ENCODE measurements at regions not wholly inside any gene's neighbourhood (a gene's known extent, or its start where the extent isn't known, plus 50 kb on each side); places are given as distances from the start of the nearest gene placed in this dataset.

DNA sequence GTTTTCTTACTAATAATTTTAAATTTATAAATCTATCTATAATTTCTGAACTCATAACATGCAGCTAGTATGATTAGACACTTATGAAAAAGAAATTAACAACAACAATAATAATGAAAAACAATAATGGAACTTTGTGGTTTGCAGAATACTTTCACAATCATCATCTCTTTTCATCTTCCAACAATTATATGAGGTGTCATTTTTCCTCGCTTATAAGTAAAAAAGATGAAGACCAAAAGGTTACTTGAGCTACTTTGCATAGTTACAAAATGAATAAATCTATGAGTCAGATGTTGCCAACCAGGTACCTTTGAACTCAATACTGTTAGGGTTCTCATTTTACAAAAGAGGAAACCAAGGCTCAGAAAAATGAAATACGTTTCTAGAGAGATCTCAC is 98.5 kb upstream of the ELOVL6 start:
- Histone ChIP-seq H3K36me3 (no peaks in the 10 kb centered on the region), H3K9me3 (replicated peaks in 1 of 11) (no peaks in the 10 kb centered on the region; a peak in 3 of 22 replicates), H3K4me3 (no peak overlapping the region), H3K4me1 (peaks cover 0 to 9% (median 6%) of the 10 kb centered on the region in 10 experiments; a peak in 9 of 20 replicates), H4K20me1 (no peaks in the 10 kb centered on the region), H3K9ac (no peak overlapping the region), H3K27ac (no peak overlapping the region), H3K27me3 (no peaks in the 10 kb centered on the region), H3K4me2 (no peak overlapping the region)
- no peak for TF ChIP-seq Cebpa-rat (IDR thresholded peaks at IDR 0.05)

DNA sequence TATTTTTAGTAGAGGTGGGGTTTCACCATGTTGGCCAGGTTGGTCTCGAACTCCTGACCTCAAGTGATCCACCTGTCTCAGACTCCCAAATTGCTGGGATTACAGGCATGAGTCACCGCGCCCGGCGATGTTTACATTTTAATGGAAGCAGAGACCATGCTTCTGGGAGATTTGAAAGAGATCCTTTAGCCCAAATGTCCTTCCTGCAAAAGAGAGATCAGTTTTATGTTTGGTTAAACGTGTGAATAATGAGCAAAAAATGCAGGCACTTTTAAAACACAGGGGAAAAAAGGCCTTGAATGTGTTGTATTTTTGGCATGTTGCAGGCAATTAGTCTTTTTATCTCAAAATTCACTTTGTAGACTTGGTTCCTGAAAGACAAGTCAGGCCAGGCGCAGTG is 95.8 kb upstream of the ELOVL6 start:
- Histone ChIP-seq H3K9ac (no peak overlapping the region), H3K4me3 (no peak overlapping the region)

DNA sequence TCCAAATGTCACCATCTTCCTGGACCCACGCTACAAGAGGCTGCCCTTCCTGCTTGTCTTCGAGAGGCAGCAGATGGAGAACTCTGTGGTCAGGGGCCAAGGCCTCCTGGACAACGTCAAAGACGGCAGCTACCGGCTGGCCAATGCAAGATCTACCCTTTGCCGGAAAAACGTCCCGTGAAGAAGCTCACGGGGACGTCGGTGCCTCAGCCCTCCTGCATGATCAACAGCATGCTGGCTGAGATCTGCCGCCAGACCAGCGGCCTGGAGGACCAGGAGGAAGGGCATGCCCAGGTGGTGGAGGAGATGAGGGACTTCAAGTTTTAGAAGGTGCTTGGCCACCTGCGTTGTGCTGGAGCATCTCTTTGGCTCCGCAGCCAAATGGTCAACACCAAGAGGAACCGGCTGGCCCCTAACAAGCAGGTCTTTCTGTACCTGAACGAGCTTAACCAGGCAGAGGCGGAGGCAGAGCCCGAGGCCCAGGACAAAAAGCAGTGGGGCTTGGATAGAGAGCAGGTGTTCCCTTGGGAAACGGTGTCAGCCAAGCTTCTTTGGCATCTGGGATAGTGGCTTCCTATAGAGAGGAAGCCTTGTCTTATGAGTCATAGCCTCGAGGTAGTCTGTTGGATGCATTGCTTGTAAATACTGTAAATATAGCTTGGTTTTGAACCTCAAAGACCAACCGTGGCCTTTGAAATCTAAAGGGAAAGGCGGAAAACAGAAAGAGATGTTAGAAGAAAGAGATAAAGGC is 94.8 kb upstream of the ELOVL6 start:
- H3K9me3 ChIP-seq (replicated peaks in 1 of 11), result no peaks in the 10 kb centered on the region; a peak in 3 of 22 replicates
- H3K36me3 ChIP-seq, result no peaks in the 10 kb centered on the region
- no peak overlapping the region for H3K27ac ChIP-seq
- no peaks in the 10 kb centered on the region for H3K27me3 ChIP-seq
- TF ChIP-seq Cebpa-rat (IDR thresholded peaks at IDR 0.05), result no peak
- no peaks in the 10 kb centered on the region for H4K20me1 ChIP-seq
- no peak overlapping the region for H3K4me3 ChIP-seq
- no peak overlapping the region for H3K9ac ChIP-seq
- peaks cover 0 to 9% (median 6%) of the 10 kb centered on the region in 10 experiments; a peak in 9 of 20 replicates for H3K4me1 ChIP-seq
- H3K4me2 ChIP-seq, result no peak overlapping the region

More for the DNA sequence above, 95.8 kb upstream of the ELOVL6 start:
- Histone ChIP-seq H3K27me3 (no peaks in the 10 kb centered on the region), H4K20me1 (no peaks in the 10 kb centered on the region), H3K4me2 (no peak overlapping the region), H3K4me1 (peaks cover 0 to 9% (median 6%) of the 10 kb centered on the region in 10 experiments; a peak in 9 of 20 replicates), H3K9me3 (replicated peaks in 1 of 11) (no peaks in the 10 kb centered on the region; a peak in 3 of 22 replicates), H3K27ac (no peak overlapping the region), H3K36me3 (no peaks in the 10 kb centered on the region)
- no peak for TF ChIP-seq Cebpa-rat (IDR thresholded peaks at IDR 0.05)

DNA sequence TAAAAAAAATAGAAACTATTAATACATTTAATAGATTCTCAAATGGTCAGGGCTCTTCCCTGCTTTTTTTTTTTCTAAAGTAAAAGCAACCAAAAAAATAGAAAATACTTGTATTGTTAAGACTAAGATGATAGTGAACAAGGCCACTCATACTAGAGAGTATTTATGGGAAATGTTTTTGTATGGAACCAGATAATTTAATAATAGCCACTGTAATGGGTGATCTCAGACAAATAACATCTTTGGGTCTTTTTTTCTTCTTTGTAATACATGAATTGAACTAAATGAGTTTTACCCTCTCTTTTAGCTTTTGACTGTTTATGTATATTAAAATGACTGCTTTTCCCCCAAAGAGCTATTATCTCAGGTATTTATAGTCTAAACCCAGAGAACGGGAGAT is 92.1 kb upstream of the ELOVL6 start:
- Histone ChIP-seq H3K4me1 (peaks cover 0 to 7% (median 5%) of the 10 kb centered on the region in 10 experiments; a peak in 9 of 20 replicates), H3K27ac (no peak overlapping the region), H3K36me3 (no peaks in the 10 kb centered on the region), H3K9ac (no peak overlapping the region), H4K20me1 (no peaks in the 10 kb centered on the region), H3K27me3 (no peaks in the 10 kb centered on the region), H3K4me2 (no peak overlapping the region), H3K9me3 (replicated peaks in 1 of 11) (no peaks in the 10 kb centered on the region; a peak in 3 of 22 replicates), H3K4me3 (no peak overlapping the region)
- TF ChIP-seq Cebpa-rat (IDR thresholded peaks at IDR 0.05), result no peak

DNA sequence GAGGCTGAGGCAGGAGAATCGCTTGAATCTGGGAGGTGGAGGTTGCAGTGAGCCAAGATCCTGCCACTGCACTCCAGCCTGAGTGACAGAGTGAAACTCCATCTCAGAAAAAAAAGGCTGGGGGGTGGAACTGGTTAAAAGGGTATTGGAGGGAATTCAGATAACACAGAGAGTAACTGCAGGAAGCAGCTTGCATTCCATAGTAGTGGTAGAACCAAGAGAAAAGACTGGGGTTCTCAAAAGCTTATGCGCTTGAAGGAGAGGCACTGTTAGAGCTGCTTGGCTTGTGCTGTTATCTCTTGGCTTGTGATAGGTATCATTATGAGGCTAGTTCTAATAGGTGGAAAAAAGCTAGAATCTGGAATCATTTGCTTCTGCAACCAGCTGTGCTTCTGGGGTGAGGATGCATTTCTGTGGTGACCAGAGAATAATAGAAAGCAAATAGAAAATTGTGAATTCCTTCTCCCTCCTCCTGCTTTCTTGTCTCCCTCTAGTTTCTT is 91.2 kb upstream of the ELOVL6 start:
- H4K20me1 ChIP-seq, result no peaks in the 10 kb centered on the region
- H3K9me3 ChIP-seq (replicated peaks in 1 of 11), result no peaks in the 10 kb centered on the region; a peak in 3 of 22 replicates
- H3K4me1 ChIP-seq, result no peaks in the 10 kb centered on the region
- TF ChIP-seq Cebpa-rat (IDR thresholded peaks at IDR 0.05), result no peak
- H3K4me3 ChIP-seq, result no peak overlapping the region
- H3K27ac ChIP-seq, result no peak overlapping the region
- H3K4me2 ChIP-seq, result no peak overlapping the region
- H3K9ac ChIP-seq, result no peak overlapping the region
- H3K36me3 ChIP-seq, result no peaks in the 10 kb centered on the region
- H3K27me3 ChIP-seq, result no peaks in the 10 kb centered on the region

DNA sequence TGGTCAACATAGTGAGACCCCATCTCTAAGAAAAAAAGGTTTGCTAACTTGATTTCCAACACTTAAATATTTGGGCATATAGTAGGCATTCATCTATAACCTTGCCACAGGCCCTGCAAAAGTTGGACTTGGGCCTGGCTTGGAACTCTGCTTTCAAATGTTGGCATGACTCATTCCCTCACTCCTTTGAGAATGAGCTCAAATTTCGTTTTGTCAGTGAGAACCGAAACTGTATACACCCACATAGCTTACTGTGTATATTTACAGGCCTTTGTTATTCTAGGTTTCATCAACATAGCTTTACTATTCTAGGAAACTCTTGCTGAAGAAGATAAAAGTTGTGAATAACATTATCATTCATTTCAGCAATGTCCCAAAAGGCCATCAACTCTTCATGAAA is 88.7 kb upstream of the ELOVL6 start:
- H3K4me2 ChIP-seq, result no peak overlapping the region
- no peak for TF ChIP-seq Cebpa-rat (IDR thresholded peaks at IDR 0.05)
- H3K4me1 ChIP-seq, result no peaks in the 10 kb centered on the region
- no peak overlapping the region for H3K4me3 ChIP-seq
- H3K9ac ChIP-seq, result no peak overlapping the region
- H3K27ac ChIP-seq, result no peak overlapping the region
- no peaks in the 10 kb centered on the region for H3K9me3 ChIP-seq (replicated peaks in 1 of 11)
- no peaks in the 10 kb centered on the region for H3K27me3 ChIP-seq
- no peaks in the 10 kb centered on the region for H3K36me3 ChIP-seq
- H4K20me1 ChIP-seq, result no peaks in the 10 kb centered on the region

DNA sequence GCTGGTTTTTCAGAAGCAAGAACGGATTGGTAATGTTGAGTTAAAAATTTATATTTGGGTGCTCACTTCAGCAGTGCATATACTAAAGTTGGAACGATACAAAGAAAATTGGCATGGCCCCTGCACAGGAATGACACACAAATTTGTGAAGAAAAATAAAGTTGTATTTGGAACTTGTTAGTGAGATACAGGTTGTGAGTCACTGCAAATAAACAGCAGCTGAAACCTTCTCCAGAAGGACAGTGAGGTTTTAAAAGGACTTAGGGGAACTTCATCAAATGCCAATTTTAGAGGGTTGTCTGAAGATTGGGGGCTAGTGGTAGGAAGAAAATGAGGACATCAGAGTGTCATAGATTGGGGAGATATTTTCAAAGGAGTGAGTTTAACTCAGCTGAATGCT is 79.7 kb upstream of the ELOVL6 start:
- no peaks in the 10 kb centered on the region for H4K20me1 ChIP-seq
- H3K4me1 ChIP-seq, result no peaks in the 10 kb centered on the region
- H3K27ac ChIP-seq, result no peak overlapping the region
- H3K4me3 ChIP-seq, result no peak overlapping the region
- no peak for TF ChIP-seq Cebpa-rat (IDR thresholded peaks at IDR 0.05)
- H3K36me3 ChIP-seq, result no peaks in the 10 kb centered on the region
- no peak overlapping the region for H3K4me2 ChIP-seq
- no peaks in the 10 kb centered on the region for H3K27me3 ChIP-seq
- H3K9ac ChIP-seq, result no peak overlapping the region
- no peaks in the 10 kb centered on the region for H3K9me3 ChIP-seq (replicated peaks in 1 of 11)

DNA sequence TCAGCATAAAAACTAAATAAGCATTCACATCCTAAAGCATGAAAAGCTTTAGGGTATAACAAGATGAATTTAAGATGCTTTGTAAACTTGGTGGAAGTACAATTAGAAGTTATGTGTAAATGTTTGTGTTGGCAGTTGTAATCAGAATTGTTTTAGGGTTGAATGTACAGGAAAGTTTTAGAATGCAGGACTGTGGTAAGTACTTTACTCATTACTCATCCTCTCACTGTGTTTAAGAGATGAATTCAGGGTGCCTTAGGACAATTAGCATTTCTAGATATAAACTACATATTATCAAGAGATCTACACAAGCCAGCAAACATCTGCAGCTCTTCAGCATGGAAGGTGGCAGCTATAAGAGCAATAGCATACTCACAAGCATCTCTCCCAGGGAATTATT is 77.5 kb upstream of the ELOVL6 start:
- no peaks in the 10 kb centered on the region for H3K27me3 ChIP-seq
- no peaks in the 10 kb centered on the region for H3K36me3 ChIP-seq
- no peak overlapping the region for H3K9ac ChIP-seq
- no peaks in the 10 kb centered on the region for H3K4me1 ChIP-seq
- H3K9me3 ChIP-seq (replicated peaks in 1 of 11), result no peaks in the 10 kb centered on the region
- H3K4me2 ChIP-seq, result no peak overlapping the region
- no peak for TF ChIP-seq Cebpa-rat (IDR thresholded peaks at IDR 0.05)
- no peaks in the 10 kb centered on the region for H4K20me1 ChIP-seq
- H3K27ac ChIP-seq, result no peak overlapping the region
- no peak overlapping the region for H3K4me3 ChIP-seq

DNA sequence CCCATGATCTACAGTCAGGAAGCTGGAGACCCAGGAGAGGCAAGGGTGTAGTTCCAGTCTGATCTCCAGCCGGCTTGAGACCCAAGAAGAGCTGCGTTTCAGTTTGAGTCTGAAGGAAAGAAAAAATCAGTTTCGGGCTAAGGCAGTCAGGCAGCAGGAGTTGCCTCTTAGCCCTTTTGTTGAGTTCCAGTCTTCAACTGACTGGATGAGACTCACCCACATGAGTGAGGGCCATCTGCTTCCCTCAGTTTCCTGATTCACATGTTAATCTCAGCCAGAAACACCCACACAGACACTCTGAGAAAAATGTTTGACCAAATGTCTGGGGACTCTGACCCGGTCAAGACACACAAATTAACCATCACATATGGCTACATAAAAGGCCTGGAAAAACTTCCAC is 73.6 kb upstream of the ELOVL6 start:
- Histone ChIP-seq H4K20me1 (no peaks in the 10 kb centered on the region), H3K4me1 (no peaks in the 10 kb centered on the region), H3K27ac (no peak overlapping the region), H3K9ac (no peak overlapping the region), H3K27me3 (no peaks in the 10 kb centered on the region), H3K4me2 (no peak overlapping the region), H3K36me3 (no peaks in the 10 kb centered on the region), H3K4me3 (no peak overlapping the region), H3K9me3 (replicated peaks in 1 of 11) (0 out of 22 replicates have a peak, but pooled peaks cover 0 to 3% (median 0%) of the 10 kb centered on the region in 11 experiments)
- no peak for TF ChIP-seq Cebpa-rat (IDR thresholded peaks at IDR 0.05)

All from BLaER1 treated with 17β-estradiol and CSF1 and Interleukin-3, amounts not matched to agents 10 nM and 100 nM (cell line).